ENCODE measurements at regions not wholly inside any gene's neighbourhood (a gene's known extent, or its start where the extent isn't known, plus 50 kb on each side); places are given as distances from the start of the nearest gene placed in this dataset.

DNA sequence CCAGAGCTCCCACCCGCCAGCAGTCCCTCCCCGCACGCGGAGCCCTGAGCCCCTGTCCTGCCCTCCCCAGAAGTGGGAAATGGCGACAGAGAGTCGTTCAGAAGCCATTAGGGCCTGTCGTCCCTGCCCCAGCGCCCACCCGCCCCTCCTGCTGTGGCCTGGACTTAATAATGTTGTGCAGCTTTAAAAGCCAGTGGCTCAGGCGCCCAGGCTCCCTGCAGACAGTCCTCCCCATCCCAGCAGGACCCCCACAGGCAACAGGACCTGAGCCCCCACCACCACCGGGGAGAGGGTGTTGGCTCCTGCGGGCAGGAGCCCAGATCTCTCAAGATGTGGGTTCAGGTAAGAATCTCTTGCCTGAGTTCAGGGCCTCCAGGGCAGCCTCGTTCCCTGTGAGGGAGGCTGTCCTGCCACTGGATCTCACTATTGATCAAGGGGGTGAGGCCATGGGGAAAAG lies 125.3 kb upstream of the RUNX3 start:
- no peak overlapping the region for H3K4me3 Mint-ChIP-seq
- peaks cover 59% of the 10 kb centered on the region for H3K27me3 Mint-ChIP-seq (ENCODE audit: low read depth)
- no peaks in the 10 kb centered on the region for H3K36me3 Mint-ChIP-seq (ENCODE audit: low read depth)
- no peak overlapping the region for H3K27ac Mint-ChIP-seq
- no peaks in the 10 kb centered on the region for H3K9me3 Mint-ChIP-seq
- no peaks in the 10 kb centered on the region for H3K4me1 Mint-ChIP-seq (ENCODE audit: low read depth)

DNA sequence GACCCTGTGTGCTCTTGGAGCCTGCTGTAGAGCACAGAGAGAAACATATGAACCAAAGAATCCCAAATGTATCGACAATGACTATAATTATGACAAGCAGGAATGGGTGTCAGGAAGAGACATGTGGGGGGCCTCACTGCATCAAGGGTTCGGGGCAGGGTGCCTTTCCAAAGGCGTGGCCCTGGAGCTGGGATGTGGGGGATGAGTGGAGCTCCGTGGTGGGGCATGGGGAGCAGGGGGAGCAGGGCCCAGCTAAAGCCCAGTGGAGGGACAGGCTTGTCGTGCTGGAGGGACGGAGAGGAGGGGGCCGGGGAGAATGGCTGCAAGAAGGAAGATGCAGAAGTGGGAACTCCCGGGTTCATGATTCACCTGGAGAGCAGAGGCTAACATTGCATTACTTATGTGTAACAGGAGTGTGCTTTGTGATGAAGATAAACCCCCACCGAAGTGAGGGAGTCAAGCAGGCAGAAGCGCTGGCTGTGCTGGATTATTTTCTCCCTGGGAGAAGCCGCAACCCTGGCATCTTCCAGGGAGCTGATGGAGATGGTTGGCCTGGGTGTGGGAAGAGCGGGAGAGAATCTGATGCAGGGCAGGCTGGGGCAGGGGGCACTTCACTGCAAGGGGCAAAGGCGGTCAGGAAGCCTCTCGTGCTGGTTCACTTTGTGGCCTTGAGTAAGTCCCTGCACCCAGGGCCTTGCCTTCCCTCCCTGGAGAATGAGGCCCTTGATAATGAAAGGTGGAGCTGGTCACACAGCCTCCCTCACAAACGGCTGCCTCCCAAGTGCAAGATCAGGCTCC lies 124.6 kb upstream of the RUNX3 start:
- Mint-ChIP-seq H3K4me3 (no peak overlapping the region), H3K36me3 (ENCODE audit: low read depth) (no peaks in the 10 kb centered on the region), H3K9me3 (no peaks in the 10 kb centered on the region), H3K27ac (no peak overlapping the region), H3K27me3 (ENCODE audit: low read depth) (peaks cover 59% of the 10 kb centered on the region), H3K4me1 (ENCODE audit: low read depth) (no peaks in the 10 kb centered on the region)

DNA sequence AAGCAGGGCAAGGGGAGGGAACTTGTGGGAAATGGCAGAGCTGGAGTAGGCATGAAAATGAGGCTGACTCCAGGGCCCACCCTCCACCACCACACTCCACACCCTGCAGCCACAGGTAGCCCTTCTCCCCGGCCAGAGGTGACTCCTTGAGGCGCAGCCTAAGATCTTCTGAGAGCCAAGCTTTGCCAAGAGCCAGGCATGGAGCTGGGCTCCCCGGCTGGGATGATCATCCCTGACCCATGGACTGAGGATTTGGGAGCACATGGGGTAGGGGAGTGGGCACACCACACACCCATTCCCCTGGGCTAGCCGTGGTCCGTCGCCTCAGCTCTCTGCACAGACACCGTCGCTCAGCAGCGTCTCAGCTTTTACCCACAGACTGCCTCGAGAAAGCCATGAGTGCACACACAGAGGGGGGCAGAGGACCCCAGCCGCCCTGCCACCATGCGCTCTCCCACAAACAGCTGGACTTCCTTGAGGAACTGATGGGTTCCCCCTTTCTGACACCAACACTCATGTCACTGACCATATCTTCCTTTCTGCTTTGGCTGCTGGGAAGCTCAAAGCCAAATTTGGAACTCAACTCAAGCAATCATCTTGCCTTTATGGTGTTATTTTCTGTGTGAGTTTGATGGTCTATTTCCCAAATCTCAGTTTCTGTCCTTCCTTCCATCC lies 123.6 kb upstream of the RUNX3 start:
- H3K4me3 Mint-ChIP-seq: no peak overlapping the region
- H3K27ac Mint-ChIP-seq: no peak overlapping the region
- H3K4me1 Mint-ChIP-seq (ENCODE audit: low read depth): no peaks in the 10 kb centered on the region
- no peaks in the 10 kb centered on the region for H3K9me3 Mint-ChIP-seq
- H3K36me3 Mint-ChIP-seq (ENCODE audit: low read depth): no peaks in the 10 kb centered on the region
- peaks cover 56% of the 10 kb centered on the region for H3K27me3 Mint-ChIP-seq (ENCODE audit: low read depth)

DNA sequence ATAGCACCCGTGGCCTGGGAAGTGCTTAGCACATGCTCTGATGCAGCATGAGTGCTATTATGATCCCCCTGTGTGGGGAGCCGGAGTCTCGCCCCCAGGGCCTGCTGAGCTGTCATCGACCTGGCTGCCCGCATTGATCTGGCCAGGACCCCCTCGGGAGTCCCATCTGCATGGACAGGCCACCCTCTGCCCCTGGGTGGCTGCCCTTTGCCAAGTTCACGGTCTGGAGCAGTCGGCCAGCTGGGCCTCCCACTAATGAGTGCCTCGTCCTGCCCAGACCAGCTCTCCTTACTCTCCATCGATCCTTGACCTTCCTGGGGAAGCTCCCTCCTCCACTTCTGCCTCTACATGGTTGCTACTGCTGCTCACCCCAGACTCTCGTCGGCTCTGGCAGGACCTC lies 121.8 kb upstream of the RUNX3 start:
- Mint-ChIP-seq H3K4me3 (no peak overlapping the region), H3K4me1 (ENCODE audit: low read depth) (no peaks in the 10 kb centered on the region), H3K36me3 (ENCODE audit: low read depth) (no peaks in the 10 kb centered on the region), H3K27me3 (ENCODE audit: low read depth) (peaks cover 50% of the 10 kb centered on the region), H3K9me3 (no peaks in the 10 kb centered on the region), H3K27ac (no peak overlapping the region)

DNA sequence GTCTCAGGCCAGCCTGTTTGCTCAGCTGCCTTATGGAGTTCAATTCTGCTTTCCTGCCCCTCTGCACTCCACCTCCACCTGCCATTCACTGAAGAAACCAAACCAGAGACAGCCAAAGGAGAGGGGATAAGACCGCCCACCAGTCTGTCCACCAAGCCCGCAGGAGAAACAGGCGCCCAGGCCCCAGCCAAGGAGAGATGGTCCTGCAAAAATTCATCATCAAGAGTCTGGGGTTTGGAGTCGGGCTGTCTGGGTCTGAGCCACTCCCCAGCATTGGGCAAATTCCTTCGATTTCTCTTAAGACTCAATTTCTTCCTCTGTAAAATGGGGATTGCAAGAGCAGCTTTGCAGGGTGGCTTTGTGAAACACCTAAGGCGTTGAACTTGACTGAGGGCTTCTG lies 121.4 kb upstream of the RUNX3 start:
- Mint-ChIP-seq H3K9me3 (no peaks in the 10 kb centered on the region), H3K27me3 (ENCODE audit: low read depth) (peaks cover 48% of the 10 kb centered on the region), H3K36me3 (ENCODE audit: low read depth) (no peaks in the 10 kb centered on the region), H3K4me3 (no peak overlapping the region), H3K4me1 (ENCODE audit: low read depth) (no peaks in the 10 kb centered on the region), H3K27ac (no peak overlapping the region)

DNA sequence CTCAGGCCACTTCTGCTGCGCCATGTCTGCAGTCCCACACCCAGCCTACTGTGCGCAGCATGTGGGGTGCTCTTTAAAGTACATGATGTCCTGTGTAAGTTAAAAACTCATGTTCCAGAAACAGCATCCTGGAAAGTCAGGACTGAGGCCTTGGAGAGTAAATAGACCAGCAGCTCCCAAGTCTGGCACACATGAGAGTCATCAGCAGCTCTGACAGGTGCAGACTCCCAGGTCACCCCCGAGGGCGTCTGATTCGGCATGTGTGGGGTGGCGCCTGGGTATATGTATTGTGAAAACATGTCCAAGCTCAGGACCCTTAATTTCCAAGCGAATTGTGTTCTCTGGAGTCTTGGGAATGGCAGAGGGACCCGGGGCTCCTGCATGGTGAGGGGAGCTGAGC lies 120.1 kb upstream of the RUNX3 start:
- H3K9me3 Mint-ChIP-seq: no peaks in the 10 kb centered on the region
- H3K27ac Mint-ChIP-seq: no peak overlapping the region
- no peaks in the 10 kb centered on the region for H3K36me3 Mint-ChIP-seq (ENCODE audit: low read depth)
- H3K4me1 Mint-ChIP-seq (ENCODE audit: low read depth): no peaks in the 10 kb centered on the region
- H3K4me3 Mint-ChIP-seq: no peak overlapping the region
- H3K27me3 Mint-ChIP-seq (ENCODE audit: low read depth): peaks cover 38% of the 10 kb centered on the region

DNA sequence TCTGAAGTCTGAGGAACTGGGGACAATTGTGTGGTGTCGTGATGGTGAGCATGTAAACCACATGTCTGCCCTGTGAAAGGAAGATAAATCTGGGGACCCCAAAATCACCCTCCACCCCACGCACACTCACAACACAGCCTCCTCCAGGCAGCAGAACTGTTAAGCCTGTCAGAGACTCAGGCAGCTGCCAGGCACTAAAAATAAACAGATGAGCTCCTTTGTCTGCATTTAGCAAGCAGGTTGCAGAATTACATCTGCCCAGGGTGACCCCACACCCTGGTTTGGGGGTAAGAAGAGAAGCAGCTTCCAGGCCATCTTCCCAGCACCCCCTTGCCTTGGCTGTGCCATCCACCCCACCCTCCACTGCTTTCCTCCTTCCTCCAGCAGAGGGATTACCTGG lies 119.1 kb upstream of the RUNX3 start:
- H3K9me3 Mint-ChIP-seq: no peaks in the 10 kb centered on the region
- H3K4me1 Mint-ChIP-seq (ENCODE audit: low read depth): no peaks in the 10 kb centered on the region
- peaks cover 36% of the 10 kb centered on the region for H3K27me3 Mint-ChIP-seq (ENCODE audit: low read depth)
- no peak overlapping the region for H3K27ac Mint-ChIP-seq
- no peaks in the 10 kb centered on the region for H3K36me3 Mint-ChIP-seq (ENCODE audit: low read depth)
- H3K4me3 Mint-ChIP-seq: no peak overlapping the region

DNA sequence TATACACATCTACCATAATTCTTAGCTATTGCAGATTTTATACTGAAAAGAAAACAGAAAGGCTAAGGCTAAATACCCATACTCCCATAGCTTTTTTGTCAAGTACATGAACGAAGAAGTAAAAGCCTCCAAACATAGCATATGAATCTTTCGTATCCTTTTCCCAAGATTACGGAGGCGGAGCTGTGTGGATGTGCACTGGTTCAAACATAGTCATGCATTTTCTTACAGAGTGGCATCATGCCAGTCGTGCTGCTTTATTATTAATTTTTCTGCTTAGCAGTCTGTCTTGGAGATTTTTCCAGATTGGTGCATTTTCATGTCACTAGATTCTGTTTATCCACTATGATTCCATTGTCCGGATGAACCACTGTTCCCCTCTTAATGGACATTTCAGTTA lies 118.7 kb upstream of the RUNX3 start:
- Mint-ChIP-seq H3K27ac (no peak overlapping the region), H3K36me3 (ENCODE audit: low read depth) (no peaks in the 10 kb centered on the region), H3K4me3 (no peak overlapping the region), H3K9me3 (no peaks in the 10 kb centered on the region), H3K4me1 (ENCODE audit: low read depth) (no peaks in the 10 kb centered on the region), H3K27me3 (ENCODE audit: low read depth) (peaks cover 37% of the 10 kb centered on the region)

DNA sequence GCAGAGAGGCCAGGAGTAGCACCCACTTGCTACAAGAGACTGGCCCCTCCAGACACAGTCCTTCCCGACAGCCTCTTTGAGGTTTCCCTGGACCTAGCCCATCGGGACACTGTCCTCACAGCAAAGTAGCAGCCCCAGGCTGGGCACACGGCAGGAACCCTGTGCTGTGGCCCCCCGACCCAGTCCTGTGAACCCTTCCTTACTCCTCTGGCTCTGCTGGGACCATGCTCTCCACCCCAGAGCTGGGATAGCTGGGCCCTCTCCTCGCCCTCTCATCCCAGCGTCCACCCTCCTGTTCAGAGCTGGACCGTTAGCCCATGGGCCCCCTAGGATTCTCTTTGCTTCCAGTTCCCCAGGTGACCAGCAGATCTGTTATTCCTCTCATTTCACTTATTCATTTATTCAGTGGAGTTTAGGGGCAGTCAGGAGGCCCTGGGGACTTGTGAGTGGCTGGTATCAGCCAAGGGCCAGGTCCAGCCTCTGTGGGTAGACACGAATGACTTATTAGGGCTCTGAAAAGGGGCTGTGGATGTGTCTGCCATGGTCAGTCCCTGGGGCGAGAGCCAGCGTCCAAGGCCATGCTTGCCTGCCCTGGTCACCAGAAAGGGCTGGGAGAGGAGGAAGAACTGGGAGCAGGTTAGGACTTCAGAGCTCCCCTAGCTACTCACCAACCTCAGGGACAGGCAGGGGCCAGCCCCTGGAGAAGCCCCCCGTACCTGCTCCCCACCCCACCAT lies 117.6 kb upstream of the RUNX3 start:
- no peak overlapping the region for H3K4me3 Mint-ChIP-seq
- H3K36me3 Mint-ChIP-seq (ENCODE audit: low read depth): no peaks in the 10 kb centered on the region
- H3K27me3 Mint-ChIP-seq (ENCODE audit: low read depth): peaks cover 31% of the 10 kb centered on the region
- no peaks in the 10 kb centered on the region for H3K9me3 Mint-ChIP-seq
- H3K27ac Mint-ChIP-seq: no peak overlapping the region
- H3K4me1 Mint-ChIP-seq (ENCODE audit: low read depth): no peaks in the 10 kb centered on the region

DNA sequence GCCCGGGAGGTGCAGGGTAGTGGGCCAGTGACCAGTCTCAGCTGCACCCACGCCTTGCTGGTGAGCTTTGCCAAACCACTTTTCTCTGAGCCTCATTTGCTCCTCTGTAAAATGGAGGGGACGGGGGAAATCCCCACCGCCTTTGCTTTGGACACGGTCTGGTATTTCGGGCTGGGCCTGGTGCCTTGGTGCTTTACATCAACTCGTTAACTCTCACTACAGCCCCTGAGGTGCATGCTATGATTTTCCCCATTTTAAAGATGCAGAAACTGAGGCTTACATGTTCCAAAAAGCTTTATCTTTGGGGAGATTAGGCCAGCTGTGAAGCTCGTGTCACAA lies 116.1 kb upstream of the RUNX3 start:
- H3K4me3 Mint-ChIP-seq: no peak overlapping the region
- H3K27ac Mint-ChIP-seq: no peak overlapping the region
- H3K36me3 Mint-ChIP-seq (ENCODE audit: low read depth): no peaks in the 10 kb centered on the region
- H3K4me1 Mint-ChIP-seq (ENCODE audit: low read depth): peaks cover 4% of the 10 kb centered on the region
- no peaks in the 10 kb centered on the region for H3K9me3 Mint-ChIP-seq
- H3K27me3 Mint-ChIP-seq (ENCODE audit: low read depth): peaks cover 29% of the 10 kb centered on the region

DNA sequence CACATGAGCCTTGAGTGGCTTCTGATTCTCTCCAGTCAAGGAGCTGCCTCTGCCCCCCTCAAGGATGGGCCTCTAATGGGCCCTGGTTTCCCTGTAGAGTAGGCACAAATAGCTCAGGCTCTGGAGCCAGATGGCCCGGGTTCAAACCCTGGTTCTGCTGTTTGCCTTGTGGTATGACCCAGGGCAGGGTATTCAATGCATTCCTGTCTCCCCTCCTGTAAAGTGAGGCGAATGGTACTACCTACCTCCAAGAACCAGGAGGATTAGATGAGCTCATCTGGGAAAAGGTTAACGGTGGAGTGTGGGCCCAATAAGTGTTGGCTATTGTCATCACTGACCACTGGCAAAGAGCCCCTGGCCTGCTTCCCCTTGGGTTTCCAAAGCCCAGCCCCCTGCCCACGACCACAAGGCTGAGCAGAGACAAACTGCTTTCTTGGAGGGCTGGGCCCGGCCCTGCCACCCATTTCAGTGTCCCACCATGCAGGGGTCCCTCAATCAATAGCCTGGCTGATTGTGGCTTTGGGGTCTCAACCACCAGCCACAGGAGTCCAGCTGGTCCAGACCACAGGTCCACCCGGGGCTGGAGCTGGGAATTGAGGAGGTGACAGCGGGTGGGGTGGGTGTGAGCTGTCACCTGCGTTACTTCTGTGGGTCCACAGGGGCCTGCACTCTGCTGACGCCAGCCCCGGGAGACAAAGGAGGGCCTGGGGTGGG lies 115.6 kb upstream of the RUNX3 start:
- no peak overlapping the region for H3K4me3 Mint-ChIP-seq
- H3K27ac Mint-ChIP-seq: no peak overlapping the region
- H3K36me3 Mint-ChIP-seq (ENCODE audit: low read depth): no peaks in the 10 kb centered on the region
- peaks cover 30% of the 10 kb centered on the region for H3K27me3 Mint-ChIP-seq (ENCODE audit: low read depth)
- no peaks in the 10 kb centered on the region for H3K9me3 Mint-ChIP-seq
- peaks cover 6% of the 10 kb centered on the region for H3K4me1 Mint-ChIP-seq (ENCODE audit: low read depth)

DNA sequence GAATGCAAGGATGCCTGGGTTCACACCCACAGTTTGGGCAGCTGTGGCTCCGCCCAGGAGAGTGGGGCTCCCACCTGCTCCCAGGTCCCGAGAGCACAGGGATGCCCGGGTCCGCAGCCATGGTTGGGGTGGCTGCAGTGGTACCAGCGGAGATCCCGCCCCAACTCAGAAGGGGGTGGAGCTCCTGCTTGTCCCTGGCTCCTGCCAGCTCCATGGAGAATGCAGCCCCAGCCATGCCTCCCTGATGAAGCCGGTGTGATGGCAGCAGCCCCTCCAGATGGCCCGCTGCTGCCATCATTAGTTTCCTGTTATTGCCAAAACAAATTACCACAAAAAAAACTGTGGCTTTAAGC lies 113.1 kb upstream of the RUNX3 start:
- Mint-ChIP-seq H3K9me3 (no peaks in the 10 kb centered on the region), H3K27ac (no peak overlapping the region), H3K4me3 (no peak overlapping the region), H3K4me1 (ENCODE audit: low read depth) (peaks cover 11% of the 10 kb centered on the region), H3K36me3 (ENCODE audit: low read depth) (no peaks in the 10 kb centered on the region), H3K27me3 (ENCODE audit: low read depth) (peaks cover 29% of the 10 kb centered on the region)

DNA sequence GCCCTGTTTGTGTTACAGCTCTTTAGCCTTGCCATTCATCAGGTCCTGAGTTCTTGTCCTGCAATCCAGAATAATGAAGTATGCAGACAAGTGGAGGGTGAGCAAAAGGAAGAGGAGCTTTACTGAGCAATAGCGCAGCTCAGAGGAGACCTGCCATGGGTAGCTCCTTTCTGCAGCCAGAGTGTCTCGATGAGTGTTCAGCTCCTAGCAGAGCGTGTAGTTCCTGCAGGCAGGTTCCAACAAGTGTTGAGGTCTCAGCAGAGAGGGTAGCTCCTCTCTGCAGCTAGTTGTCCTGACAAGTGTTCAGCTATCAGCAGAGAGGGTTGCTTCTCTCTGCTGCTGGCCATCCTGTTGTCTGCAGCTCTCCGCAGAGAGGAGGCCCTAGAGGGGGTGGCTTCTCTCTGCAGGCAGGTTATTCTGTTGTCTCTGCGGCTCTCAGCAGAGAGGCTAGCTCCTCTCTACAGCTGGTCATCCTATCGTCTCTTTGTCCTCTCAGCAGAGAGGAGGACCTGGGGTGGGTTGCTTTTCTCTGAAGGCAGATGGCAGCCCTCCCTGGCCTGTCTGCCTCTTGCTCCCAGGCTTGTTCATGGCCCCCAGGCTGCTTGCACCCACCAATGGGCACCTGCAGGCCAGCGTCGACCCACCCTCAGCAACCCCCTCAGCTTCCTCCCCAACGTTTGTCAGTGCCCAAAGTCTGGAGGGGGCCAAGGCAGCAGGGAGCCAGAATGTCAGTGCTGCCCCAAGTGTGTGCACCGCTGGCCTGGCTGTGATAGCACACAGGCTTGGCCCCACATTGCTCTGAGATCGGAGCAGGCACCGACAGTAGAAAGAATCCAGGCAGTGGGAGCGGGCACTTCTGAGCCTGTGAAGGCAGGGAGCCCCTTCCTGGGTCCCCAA lies 112.5 kb upstream of the RUNX3 start:
- Mint-ChIP-seq H3K9me3 (no peaks in the 10 kb centered on the region), H3K4me1 (ENCODE audit: low read depth) (peaks cover 13% of the 10 kb centered on the region), H3K27ac (no peak overlapping the region), H3K4me3 (no peak overlapping the region), H3K27me3 (ENCODE audit: low read depth) (peaks cover 27% of the 10 kb centered on the region), H3K36me3 (ENCODE audit: low read depth) (no peaks in the 10 kb centered on the region)

DNA sequence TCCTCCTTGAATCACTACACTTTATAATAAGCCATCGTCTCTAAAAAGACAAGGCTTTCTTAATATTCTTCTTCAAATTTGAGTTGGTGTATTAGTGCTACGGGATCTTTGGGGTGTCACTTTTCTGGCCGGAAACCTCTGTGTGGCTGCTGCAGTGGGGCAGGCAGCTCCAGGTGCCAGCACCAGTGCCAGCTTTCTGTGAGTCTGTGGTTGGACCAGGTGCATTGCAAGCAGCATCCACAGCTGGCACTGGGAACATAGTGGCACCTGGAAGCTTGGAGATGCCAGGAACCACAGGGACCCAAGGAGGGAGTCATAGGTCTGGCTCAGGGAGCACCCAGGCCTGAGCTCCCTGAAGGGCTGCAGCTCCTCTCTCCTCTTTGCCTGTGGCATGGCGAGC lies 111.8 kb upstream of the RUNX3 start:
- Mint-ChIP-seq H3K27ac (no peak overlapping the region), H3K36me3 (ENCODE audit: low read depth) (no peaks in the 10 kb centered on the region), H3K4me3 (no peak overlapping the region), H3K9me3 (no peaks in the 10 kb centered on the region), H3K27me3 (ENCODE audit: low read depth) (peaks cover 27% of the 10 kb centered on the region), H3K4me1 (ENCODE audit: low read depth) (peaks cover 18% of the 10 kb centered on the region)

Measured in T-helper 1 cell treated with Interleukin-12 subunit alpha and Interleukin-12 subunit beta and Interleukin-4 antibody, amounts not matched to agents 30 μg/mL and 1 μg/mL, for 36 hours (primary cell).